Epithelial cell of esophagus (primary cell): ENCODE measurements at regions not wholly inside any gene's neighbourhood (a gene's known extent, or its start where the extent isn't known, plus 50 kb on each side); places are given as distances from the start of the nearest gene placed in this dataset.

Source experiments
- DNase-seq: peaks from one replicate; pipeline ENCODE4 v3.0.0; 2010; ENCODE audit warnings: low read depth
- H3K4me3 ChIP-seq: 2 replicates; pipeline ENCODE4 v1.5.1; 2011; ENCODE audit warnings: mild to moderate bottlenecking, low read length, control low read depth
- TF ChIP-seq, protein P1 (sequence below): IDR thresholded peaks from 2 replicates; pipeline ENCODE4 v1.5.1; 2011; ENCODE audit warnings: low read depth, mild to moderate bottlenecking, low read length, control low read depth, inconsistent platforms; ENCODE audit not compliant: insufficient read depth; ENCODE audit errors: missing control alignments

DNA sequence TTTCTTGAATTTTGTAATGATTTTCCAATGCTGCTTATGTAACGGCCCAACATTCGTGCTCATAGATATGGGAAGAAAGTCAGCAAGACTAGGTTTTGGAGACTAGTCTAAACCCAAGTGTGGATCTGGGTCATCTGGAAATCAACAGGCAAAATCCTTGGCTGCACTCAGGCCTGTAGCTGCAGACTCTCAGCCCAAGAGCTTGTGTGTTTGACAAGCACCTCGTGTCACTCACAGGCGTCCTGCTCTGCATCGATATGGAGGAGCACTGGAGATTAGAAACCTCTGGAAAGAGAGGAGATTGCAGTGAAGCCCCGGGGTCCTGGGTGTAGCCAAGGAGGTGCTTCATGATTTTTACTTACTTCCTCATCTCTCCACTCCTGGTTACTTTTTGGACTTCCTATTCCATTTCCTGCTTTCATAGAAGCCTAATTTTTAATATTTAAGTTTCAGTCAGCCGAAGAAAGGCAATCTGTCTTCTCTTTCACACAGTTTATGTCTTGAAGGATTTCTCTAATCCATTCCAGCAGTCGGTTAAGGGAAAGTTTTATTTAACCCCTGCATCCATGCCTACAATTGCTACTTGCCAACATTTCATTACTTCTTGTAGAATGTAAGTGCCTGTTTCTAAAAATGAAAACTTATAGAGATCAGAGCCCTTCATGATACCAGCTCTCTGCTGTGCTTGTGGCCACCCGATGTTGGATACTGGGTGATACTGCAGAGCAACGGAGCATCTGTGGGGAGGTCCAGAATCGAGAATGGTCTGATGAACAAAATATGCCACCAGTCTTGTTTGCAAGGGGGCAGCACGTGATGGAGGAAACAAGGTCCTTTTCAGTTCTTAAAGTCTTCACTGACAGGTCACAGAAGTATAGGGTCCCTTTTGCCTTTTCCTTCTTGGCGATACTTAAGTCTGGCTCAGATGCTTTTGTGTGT is 296.3 kb downstream of the QKI start:
- no peak for DNase-seq
- TF ChIP-seq, protein P1, sequence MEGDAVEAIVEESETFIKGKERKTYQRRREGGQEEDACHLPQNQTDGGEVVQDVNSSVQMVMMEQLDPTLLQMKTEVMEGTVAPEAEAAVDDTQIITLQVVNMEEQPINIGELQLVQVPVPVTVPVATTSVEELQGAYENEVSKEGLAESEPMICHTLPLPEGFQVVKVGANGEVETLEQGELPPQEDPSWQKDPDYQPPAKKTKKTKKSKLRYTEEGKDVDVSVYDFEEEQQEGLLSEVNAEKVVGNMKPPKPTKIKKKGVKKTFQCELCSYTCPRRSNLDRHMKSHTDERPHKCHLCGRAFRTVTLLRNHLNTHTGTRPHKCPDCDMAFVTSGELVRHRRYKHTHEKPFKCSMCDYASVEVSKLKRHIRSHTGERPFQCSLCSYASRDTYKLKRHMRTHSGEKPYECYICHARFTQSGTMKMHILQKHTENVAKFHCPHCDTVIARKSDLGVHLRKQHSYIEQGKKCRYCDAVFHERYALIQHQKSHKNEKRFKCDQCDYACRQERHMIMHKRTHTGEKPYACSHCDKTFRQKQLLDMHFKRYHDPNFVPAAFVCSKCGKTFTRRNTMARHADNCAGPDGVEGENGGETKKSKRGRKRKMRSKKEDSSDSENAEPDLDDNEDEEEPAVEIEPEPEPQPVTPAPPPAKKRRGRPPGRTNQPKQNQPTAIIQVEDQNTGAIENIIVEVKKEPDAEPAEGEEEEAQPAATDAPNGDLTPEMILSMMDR = no peak
- H3K4me3 ChIP-seq = no peak overlapping the region

DNA sequence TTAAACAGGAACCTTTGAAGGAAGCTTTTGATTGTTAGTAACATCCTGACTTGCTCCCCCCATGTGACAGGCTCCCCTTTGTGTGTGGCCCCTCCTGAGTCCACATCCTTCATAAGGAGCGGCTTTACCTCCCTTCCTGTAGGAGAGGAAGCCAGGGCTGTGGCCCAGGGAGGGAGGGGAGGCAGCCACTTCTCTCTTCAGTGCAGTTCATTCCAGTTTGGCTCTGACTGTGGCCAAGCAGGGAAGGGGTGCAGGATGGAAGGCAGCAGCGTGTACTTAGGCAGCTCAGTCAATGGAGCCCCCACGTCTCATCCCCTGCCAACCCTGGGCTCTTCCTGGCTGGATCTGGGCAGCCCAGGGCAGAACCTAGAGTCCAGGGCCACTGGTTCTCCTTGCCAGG is 295.2 kb downstream of the QKI start:
- DNase-seq = no peak
- TF ChIP-seq, protein P1 = no peak
- no peak overlapping the region for H3K4me3 ChIP-seq

DNA sequence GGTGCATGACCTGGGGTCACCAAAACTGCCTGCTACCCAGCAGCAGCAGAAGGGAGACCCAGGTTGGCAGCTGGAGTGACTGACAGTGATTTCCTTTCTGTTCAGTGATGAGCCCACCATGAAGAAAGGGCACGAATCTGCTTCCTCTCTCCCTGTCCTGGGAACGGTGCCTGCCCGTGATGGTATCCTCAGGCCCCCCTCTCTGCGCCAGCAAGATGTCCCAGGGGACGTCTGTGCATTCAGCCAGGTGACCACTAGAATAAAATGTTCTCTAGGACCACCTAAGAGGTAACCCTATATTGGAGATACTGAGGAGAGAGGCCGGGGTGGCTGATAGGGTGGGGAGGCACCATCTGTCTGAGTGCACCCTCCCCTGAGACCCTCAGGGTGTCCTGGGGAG is 294.7 kb downstream of the QKI start:
- TF ChIP-seq, protein P1 = no peak

DNA sequence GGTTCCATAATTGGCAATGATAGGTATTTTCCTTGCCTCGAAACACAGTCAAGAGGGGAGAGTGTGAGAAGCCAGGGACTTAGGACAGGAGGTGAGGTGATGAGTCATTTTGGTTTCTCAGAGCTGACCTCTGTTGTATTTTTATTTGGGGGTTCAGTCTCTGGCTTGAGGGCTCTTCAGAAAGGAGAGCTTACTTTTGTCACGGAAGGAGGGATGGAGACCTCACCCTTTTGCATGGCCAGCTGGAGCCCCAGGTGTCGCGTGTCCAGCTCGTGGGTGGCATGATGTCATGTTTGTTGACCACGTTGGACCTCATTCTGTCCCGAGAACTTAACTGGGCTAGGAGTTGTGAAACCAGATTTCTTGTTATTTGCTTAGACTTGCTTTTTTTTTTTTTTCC is 293.9 kb downstream of the QKI start:
- TF ChIP-seq, protein P1 = no peak
- DNase-seq = no peak
- H3K4me3 ChIP-seq = no peak overlapping the region

More for the DNA sequence above, 294.7 kb downstream of the QKI start:
- DNase-seq = no peak
- H3K4me3 ChIP-seq = no peak overlapping the region

DNA sequence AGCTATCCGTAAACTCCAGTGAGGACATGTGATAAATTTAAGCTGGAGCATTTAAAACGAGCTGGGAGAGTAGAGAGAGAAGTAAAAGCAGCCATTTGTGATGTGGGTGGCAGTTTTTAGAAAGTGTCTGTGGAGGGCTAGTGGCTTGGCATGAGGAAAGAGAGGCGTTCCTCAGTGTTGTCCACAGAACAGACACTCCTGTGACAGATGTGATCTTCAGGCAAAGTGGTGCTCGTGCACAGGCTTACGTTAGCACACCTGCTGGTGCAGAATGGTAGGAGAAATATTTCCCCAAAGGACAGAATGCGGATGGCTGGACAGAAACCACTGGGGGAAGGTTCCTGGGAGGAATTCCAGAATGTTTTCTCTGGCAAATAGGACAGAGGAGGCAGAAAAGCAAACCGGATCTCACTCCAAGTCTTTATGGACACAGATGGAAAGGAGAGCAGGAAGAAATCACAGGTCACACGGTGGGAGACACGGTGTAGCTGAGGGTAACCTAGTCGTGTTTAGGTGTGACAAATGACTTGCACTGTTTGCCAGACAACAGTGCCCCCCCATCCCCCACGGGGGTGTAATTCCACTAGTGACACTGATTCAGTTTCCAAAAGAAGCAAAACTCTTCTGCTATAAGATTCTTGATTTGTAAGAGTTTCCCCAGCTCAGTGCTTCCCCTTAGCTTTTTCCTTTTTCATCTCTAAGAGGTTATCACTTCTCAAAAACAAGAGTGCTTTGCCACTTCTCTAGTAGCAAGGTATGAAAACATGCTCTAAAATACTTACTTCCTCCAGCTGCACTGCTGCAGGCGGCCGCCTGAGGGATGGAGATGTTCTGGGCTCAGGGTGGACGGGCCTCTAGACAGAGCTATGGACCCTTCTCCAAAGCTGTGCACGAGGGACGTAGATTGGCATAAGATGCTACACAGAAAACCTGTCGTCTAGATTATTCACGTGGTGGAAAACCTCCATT is 293.2 kb downstream of the QKI start:
- TF ChIP-seq, protein P1 = no peak
- no peak for DNase-seq
- no peak overlapping the region for H3K4me3 ChIP-seq

DNA sequence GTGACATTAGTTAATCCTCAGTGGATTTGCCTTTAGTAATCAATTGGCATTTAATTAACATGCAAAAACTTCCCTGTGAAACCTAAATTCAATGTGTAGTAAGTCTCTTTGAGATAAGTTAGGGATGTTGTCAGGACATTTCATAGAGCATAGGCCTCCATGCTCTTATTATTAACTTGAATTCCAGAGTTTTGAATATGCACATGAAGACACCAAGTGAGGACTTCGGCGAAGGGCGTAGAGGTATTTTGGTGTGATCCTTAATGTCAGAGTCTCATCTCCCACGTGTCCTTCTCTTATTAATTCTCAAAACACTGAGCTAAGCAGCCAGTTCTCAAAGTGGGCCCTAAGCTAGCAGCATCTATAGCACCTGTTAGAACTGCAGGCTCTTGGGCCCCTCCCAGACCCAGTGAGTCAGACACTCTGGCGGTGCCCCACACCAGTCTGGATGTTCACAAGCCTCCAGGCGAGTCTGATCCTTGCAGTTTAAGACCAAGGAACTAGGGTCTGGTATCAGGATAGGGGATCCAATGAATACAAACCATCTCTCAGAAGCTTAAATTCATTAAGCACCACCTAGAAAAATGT is 292.1 kb downstream of the QKI start:
- no peak overlapping the region for H3K4me3 ChIP-seq
- TF ChIP-seq, protein P1 = no peak
- DNase-seq = peak; percentile 2
